Loucy (cell line): ENCODE measurements at regions not wholly inside any gene's neighbourhood (a gene's known extent, or its start where the extent isn't known, plus 50 kb on each side); places are given as distances from the start of the nearest gene placed in this dataset.

ENCODE experiments used
- H2AFZ ChIP-seq: fragments of 200-600 bp; sonication (generic); 2 replicates; pipeline ENCODE4 v1.6.0; 2016; ENCODE audit warnings: antibody characterized with exemption, mild to moderate bottlenecking, low read length, moderate library complexity
- H3F3A ChIP-seq: fragments of 200-600 bp; 2 replicates; pipeline ENCODE4 v1.6.0; 2016; ENCODE audit warnings: antibody characterized with exemption, low read depth, mild to moderate bottlenecking
- H3K27me3 ChIP-seq: fragments of 200-600 bp; sonication (generic); 2 replicates; pipeline ENCODE4 v1.6.1; 2014; ENCODE audit warnings: low read length, mild to moderate bottlenecking; ENCODE audit not compliant: insufficient read depth, poor library complexity, severe bottlenecking
- H3K36me3 ChIP-seq: fragments of 200-600 bp; sonication (generic); 2 replicates; pipeline ENCODE4 v1.6.1; 2016; ENCODE audit warnings: low read length; ENCODE audit not compliant: insufficient read depth
- H3K4me1 ChIP-seq: fragments of 200-600 bp; sonication (generic); 2 replicates; pipeline ENCODE4 v1.5.1; 2014; ENCODE audit warnings: low read length, mild to moderate bottlenecking; ENCODE audit not compliant: insufficient read depth, poor library complexity, severe bottlenecking
- H3K4me2 ChIP-seq: fragments of 200-600 bp; sonication (generic); 2 replicates; pipeline ENCODE4 v1.6.0; 2014; ENCODE audit warnings: antibody characterized with exemption, low read length, low read depth, mild to moderate bottlenecking; ENCODE audit not compliant: poor library complexity, severe bottlenecking
- H3K4me3 ChIP-seq: fragments of 200-600 bp; sonication (generic); 2 replicates; pipeline ENCODE4 v1.5.1; 2014; ENCODE audit warnings: low read length, mild to moderate bottlenecking, mixed read lengths; ENCODE audit not compliant: poor library complexity, severe bottlenecking
- H3K79me2 ChIP-seq: fragments of 200-600 bp; sonication (generic); 2 replicates; pipeline ENCODE4 v1.6.1; 2014; ENCODE audit warnings: low read length; ENCODE audit not compliant: insufficient read depth
- H3K9ac ChIP-seq: fragments of 200-600 bp; sonication (generic); 2 replicates; pipeline ENCODE4 v1.6.0; 2014; ENCODE audit warnings: mild to moderate bottlenecking, low read depth, low read length, moderate library complexity; ENCODE audit not compliant: poor library complexity, severe bottlenecking
- H3K9me2 ChIP-seq: fragments of 200-600 bp; sonication (generic); replicated peaks from 2 replicates; pipeline ENCODE4 v1.6.1; 2016; ENCODE audit warnings: low read depth, low read length, mixed read lengths
- H3K9me3 ChIP-seq: fragments of 200-600 bp; sonication (generic); 2 replicates; pipeline ENCODE4 v1.6.1; 2014; ENCODE audit warnings: mild to moderate bottlenecking, antibody characterized with exemption, low read length, low read depth; ENCODE audit not compliant: insufficient read depth
- H4K20me1 ChIP-seq: fragments of 200-600 bp; sonication (generic); 2 replicates; pipeline ENCODE4 v1.6.0; 2014; ENCODE audit warnings: antibody characterized with exemption, low read length, mild to moderate bottlenecking; ENCODE audit not compliant: insufficient read depth, poor library complexity, severe bottlenecking
- EZH2phosphoT487 ChIP-seq: fragments of 200-600 bp; IDR thresholded peaks from 2 replicates; pipeline ENCODE4 v1.6.1; 2018; ENCODE audit warnings: antibody characterized with exemption, mild to moderate bottlenecking, moderate library complexity, borderline replicate concordance
- TF ChIP-seq, protein P1 (sequence below): fragments of 200-600 bp; sonication (generic); conservative IDR thresholded peaks from 2 replicates; pipeline ENCODE4 v1.5.1; 2014; ENCODE audit warnings: mild to moderate bottlenecking, antibody characterized with exemption, low read length

DNA sequence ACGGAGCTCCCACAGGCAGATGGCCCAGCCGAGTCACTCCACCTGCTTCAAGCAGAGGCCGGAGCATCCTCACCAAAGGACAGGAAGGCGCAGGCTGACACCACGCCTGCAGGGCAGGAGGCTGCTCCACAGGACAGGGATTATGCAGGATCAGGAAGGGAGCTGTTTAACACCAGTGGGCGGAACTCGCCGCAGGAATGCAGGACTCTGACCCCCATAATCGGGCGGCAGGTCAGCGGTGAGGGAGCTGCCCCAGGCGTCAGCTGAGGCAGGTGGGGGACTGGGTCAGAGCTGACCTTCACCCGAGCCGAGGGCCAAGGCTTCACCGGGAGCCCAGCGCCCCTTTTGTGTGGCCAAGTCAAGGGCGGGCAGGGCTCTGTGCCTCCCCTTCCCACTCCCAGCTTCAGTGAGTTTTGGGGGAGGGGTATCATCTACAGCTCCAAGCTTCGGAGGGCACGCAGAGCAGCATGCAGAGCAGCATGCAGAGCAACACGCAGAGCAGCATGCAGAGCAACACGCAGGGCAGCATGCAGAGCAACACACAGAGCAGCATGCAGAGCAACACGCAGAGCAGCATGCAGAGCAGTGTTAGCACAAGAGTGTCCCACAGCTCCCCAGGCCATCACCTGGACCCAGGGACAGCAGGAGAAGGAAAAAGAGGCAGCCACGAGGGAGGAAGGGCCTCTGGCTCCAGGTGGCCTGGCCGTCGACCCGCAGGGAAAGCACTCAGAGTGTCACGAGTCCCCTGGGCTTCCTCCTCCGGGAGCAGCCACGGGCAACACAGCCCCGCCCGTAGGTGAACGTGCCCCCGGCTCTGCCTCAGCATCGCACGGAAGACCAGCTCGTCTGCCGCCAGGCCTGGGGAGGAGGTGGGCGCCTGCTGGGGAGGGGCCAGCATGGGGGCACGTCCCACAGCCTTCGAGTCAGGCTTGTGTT, 151.7 kb upstream of the PPP2R2D start:
- Histone ChIP-seq H3K27me3 (no peaks in the 10 kb centered on the region), H3K4me3 (no peak overlapping the region), H3K9me3 (no peaks in the 10 kb centered on the region)

DNA sequence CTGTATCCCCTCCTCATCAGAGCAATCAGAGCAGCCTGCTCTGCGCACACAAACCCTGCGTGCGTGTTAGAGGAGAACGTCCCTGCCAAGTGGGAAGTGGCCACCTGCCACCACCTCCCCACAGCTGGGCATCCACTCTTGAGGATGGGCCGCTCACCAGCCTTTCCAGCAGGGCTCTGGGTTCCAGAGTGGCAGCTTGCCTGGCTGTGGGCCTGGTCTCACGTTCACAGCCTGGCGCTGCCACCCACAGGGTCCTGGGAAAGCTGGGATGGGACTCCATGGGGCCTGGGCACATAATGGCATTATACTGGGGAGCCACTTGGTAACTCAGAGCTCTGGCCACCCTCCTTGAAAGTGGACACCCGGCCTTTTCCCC, 151.1 kb upstream of the PPP2R2D start:
- Histone ChIP-seq H3K36me3 (no peaks in the 10 kb centered on the region), H3K9me3 (no peaks in the 10 kb centered on the region), H2AFZ (no peak overlapping the region), H3K9me2 (no peaks in the 10 kb centered on the region), H4K20me1 (no peaks in the 10 kb centered on the region), H3K4me2 (no peak overlapping the region), H3F3A (no peaks in the 10 kb centered on the region), H3K27me3 (no peaks in the 10 kb centered on the region), H3K9ac (no peak overlapping the region), H3K79me2 (no peaks in the 10 kb centered on the region), H3K4me3 (no peak overlapping the region), H3K4me1 (no peaks in the 10 kb centered on the region)
- TF ChIP-seq EZH2phosphoT487: no peak
- TF ChIP-seq, protein P1, sequence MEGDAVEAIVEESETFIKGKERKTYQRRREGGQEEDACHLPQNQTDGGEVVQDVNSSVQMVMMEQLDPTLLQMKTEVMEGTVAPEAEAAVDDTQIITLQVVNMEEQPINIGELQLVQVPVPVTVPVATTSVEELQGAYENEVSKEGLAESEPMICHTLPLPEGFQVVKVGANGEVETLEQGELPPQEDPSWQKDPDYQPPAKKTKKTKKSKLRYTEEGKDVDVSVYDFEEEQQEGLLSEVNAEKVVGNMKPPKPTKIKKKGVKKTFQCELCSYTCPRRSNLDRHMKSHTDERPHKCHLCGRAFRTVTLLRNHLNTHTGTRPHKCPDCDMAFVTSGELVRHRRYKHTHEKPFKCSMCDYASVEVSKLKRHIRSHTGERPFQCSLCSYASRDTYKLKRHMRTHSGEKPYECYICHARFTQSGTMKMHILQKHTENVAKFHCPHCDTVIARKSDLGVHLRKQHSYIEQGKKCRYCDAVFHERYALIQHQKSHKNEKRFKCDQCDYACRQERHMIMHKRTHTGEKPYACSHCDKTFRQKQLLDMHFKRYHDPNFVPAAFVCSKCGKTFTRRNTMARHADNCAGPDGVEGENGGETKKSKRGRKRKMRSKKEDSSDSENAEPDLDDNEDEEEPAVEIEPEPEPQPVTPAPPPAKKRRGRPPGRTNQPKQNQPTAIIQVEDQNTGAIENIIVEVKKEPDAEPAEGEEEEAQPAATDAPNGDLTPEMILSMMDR: no peak

More for the DNA sequence above, 151.7 kb upstream of the PPP2R2D start:
- H3K9me2 ChIP-seq: no peaks in the 10 kb centered on the region
- TF ChIP-seq EZH2phosphoT487: no peak
- TF ChIP-seq, protein P1: no peak
- H2AFZ ChIP-seq: no peak overlapping the region
- H4K20me1 ChIP-seq: no peaks in the 10 kb centered on the region
- no peak overlapping the region for H3K9ac ChIP-seq
- no peaks in the 10 kb centered on the region for H3F3A ChIP-seq
- no peaks in the 10 kb centered on the region for H3K79me2 ChIP-seq
- H3K4me2 ChIP-seq: no peak overlapping the region
- no peaks in the 10 kb centered on the region for H3K4me1 ChIP-seq
- H3K36me3 ChIP-seq: no peaks in the 10 kb centered on the region

DNA sequence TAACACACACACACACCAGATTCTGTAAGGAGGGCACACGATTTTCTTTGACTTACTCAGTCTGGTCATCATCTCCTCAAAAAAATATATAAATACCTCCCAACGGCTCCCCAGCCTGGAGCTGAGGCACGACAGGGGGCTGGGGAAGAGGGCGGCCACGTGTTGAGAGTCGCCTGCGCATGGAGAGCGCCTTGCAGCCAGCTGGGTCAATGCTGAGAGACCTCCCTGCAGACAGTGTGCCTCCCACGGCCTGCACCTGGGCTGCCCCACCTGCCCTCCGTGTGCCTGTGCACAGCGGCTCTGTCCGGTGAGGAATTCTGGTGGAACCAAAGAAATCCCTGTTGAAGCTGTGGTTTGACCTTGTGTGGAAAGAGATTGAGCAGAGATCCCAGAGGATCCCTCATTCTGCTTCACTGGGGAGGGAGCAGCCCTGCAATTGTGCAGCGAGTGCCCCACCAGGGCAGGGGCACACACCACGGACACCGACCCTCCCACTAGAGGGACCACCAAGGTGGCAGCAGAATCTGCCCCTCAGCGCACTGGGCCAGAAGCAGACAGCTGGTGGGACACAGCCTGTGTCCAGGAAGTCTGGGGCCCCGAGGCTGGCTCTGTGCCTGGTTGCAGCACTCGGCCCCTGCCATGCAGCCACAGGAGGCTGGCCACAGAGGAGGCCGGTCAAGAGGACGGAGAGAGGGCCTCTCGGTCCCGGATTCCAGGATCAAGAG, 150.5 kb upstream of the PPP2R2D start:
- Histone ChIP-seq H3K27me3 (no peaks in the 10 kb centered on the region), H4K20me1 (no peaks in the 10 kb centered on the region), H3K4me1 (no peaks in the 10 kb centered on the region), H3K79me2 (no peaks in the 10 kb centered on the region), H2AFZ (no peak overlapping the region), H3K4me3 (no peak overlapping the region), H3K9ac (no peak overlapping the region), H3K36me3 (no peaks in the 10 kb centered on the region), H3K4me2 (no peak overlapping the region), H3K9me2 (no peaks in the 10 kb centered on the region), H3K9me3 (no peaks in the 10 kb centered on the region), H3F3A (no peaks in the 10 kb centered on the region)
- TF ChIP-seq EZH2phosphoT487: no peak
- TF ChIP-seq, protein P1: no peak
